AG04449 (cell line): ENCODE measurements at regions not wholly inside any gene's neighbourhood (a gene's known extent, or its start where the extent isn't known, plus 50 kb on each side); places are given as distances from the start of the nearest gene placed in this dataset.

Experiments
- CTCF ChIA-PET: fragments of 350-600 bp; formaldehyde crosslinking; extraction: SDS; loops from one replicate; lab custom pipeline; 2021; ENCODE audit warnings: antibody characterized with exemption; lab: Yijun Ruan, JAX
- POLR2A ChIA-PET: fragments of 400-600, 350-600 bp; formaldehyde crosslinking; extraction: SDS; loops from one replicate; lab custom pipeline; 2020; ENCODE audit warnings: antibody characterized with exemption, inconsistent platforms; lab: Yijun Ruan, JAX
- DNase-seq: peaks from one replicate; pipeline ENCODE4 v3.0.0-alpha.2; 2010; ENCODE audit warnings: low read depth, low spot score
- H3K4me3 ChIP-seq: 2 replicates; pipeline ENCODE4 v1.5.1; 2011; ENCODE audit warnings: low read depth, mild to moderate bottlenecking, control low read depth, low read length
- TF ChIP-seq, protein P1 (sequence below): IDR thresholded peaks from one replicate; pipeline ENCODE4 v1.5.1; 2011; ENCODE audit warnings: mild to moderate bottlenecking, moderate library complexity, low read length, control low read depth, inconsistent platforms; ENCODE audit not compliant: insufficient read depth; ENCODE audit errors: missing control alignments

DNA sequence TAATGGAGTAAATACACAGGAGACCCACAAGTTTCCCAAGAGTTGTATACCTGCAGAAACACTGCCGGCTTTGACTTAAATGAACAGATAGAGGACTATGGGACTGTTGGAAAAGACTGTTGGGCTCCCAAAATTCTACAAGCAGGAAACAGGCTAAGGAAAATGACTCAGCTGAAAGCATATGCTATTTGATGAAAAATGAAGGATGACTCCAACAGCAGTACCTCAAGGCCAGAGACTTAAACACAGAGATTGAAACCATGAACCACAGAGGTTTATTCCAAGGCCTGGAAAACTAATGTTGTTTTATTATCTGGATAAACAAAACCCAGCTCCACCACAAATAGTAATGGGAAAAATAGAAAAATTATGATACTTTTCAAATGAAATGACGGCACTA, 187.7 kb downstream of the TNFSF18 start:
- DNase-seq = no peak
- CTCF ChIA-PET = interaction anchor here (0.7 to 1.2 kb wide), 2 partner anchors 79 to 499 kb away, joined by 3 read pairs; no protein-coding TSS in a partner anchor

DNA sequence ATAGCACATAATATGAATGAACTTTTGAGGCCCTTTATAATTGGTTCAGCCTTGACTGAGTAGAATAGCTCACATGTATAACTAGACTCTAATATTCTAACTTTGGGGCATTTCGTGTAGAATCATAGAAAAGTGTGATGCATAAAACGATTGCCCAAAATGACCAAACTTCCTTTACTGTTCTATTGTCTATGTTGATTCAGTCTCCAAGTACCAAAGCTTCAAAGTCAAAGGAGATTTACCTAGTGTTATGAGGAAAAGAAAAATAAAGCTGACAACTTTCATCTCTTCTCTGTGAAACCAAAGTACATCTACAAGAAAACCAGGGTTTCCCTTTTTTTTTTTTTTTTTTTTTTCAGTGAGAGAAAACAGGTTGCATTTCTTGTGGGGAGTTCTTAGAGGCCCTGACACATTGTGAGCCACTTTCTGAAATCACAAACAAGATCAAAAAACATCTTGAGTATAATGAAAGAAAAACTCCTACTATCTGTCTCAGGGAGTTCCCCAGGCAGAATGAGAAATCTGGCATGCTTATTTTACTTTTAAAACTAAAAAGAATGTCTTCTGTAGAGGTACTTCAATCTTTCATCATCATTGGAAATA, 183.4 kb downstream of the TNFSF18 start:
- ChIA-PET POLR2A (no interaction called here), CTCF (no interaction called here)
- no peak for DNase-seq
- no peak overlapping the region for H3K4me3 ChIP-seq
- TF ChIP-seq, protein P1, sequence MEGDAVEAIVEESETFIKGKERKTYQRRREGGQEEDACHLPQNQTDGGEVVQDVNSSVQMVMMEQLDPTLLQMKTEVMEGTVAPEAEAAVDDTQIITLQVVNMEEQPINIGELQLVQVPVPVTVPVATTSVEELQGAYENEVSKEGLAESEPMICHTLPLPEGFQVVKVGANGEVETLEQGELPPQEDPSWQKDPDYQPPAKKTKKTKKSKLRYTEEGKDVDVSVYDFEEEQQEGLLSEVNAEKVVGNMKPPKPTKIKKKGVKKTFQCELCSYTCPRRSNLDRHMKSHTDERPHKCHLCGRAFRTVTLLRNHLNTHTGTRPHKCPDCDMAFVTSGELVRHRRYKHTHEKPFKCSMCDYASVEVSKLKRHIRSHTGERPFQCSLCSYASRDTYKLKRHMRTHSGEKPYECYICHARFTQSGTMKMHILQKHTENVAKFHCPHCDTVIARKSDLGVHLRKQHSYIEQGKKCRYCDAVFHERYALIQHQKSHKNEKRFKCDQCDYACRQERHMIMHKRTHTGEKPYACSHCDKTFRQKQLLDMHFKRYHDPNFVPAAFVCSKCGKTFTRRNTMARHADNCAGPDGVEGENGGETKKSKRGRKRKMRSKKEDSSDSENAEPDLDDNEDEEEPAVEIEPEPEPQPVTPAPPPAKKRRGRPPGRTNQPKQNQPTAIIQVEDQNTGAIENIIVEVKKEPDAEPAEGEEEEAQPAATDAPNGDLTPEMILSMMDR = no peak

More for the DNA sequence above, 187.7 kb downstream of the TNFSF18 start:
- POLR2A ChIA-PET = no interaction called here
- TF ChIP-seq, protein P1 = no peak
- H3K4me3 ChIP-seq = no peak overlapping the region

DNA sequence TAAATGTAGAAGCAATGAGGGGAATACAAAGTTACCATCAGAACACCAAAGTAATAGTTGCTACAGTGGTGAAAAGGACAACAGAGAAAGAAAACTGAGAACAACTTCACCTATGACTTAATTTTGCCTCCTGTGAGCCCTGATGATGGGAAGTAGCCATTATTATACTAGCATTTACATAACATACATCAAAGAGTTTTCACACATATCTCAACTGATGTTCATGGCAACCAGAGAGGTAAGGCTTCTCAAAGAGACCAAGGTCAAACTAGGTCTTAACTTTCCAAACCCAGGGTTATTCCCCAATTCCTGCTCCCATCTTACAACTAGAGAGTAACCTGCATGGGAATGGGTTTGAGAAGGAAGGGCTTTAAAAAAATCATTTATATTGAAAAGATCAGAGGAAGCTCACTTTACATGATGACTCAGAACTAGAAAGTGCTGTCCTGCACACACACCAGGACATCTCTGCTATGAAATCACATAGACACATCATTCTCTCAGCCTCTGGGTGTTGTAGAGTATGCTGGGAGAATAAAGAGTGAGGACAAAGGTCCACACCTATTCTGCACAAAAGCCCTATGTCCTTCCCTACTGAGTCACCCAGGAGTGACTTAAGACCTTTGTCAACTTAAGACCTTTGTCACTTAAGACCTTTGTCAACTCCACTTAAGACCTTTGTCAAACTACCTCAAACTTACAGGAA, 179.7 kb downstream of the TNFSF18 start:
- ChIA-PET CTCF (no interaction called here), POLR2A (no interaction called here)
- H3K4me3 ChIP-seq = no peak overlapping the region
- DNase-seq = no peak
- TF ChIP-seq, protein P1 = no peak

DNA sequence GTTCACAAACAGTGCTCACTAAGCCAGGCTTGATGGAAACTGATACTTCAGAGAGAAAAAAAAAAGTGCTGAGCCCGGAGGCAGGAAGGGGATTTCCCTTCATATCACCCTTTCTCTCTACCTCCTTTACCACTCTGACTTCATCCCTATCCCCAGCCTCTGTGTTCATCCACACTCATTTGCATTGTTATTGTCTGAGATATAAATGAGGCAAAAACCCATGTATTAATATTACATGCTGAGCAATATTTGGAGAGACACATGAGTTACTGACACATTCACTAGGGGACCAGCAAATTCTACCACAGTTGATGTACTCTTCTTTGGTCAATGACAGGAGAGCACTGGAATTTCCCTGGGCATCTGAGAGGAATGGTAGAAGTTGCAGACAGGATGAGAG, 175.8 kb downstream of the TNFSF18 start:
- TF ChIP-seq, protein P1 = no peak
- ChIA-PET CTCF (no interaction called here), POLR2A (no interaction called here)
- no peak for DNase-seq
- H3K4me3 ChIP-seq = no peak overlapping the region

DNA sequence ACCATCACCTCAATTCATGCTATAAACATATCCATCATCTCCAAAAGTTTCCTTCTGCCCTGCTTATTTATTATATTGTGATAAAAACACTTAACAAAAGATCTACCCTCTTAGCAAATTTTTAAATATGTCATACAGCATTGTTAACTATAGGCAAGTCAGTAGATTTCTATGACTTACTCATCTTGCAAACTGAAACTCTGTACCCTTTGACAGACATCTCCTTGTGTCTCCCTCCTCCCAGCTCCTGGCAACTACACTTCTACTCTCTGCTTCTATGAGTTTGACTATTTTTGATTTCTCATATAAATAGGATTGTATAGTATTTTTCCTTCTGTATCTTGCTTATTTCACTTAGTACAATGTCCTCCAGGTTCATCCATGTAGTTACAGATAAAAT, 174.8 kb downstream of the TNFSF18 start:
- CTCF ChIA-PET = no interaction called here
- H3K4me3 ChIP-seq = no peak overlapping the region
- TF ChIP-seq, protein P1 = no peak
- no peak for DNase-seq
- POLR2A ChIA-PET = no interaction called here

DNA sequence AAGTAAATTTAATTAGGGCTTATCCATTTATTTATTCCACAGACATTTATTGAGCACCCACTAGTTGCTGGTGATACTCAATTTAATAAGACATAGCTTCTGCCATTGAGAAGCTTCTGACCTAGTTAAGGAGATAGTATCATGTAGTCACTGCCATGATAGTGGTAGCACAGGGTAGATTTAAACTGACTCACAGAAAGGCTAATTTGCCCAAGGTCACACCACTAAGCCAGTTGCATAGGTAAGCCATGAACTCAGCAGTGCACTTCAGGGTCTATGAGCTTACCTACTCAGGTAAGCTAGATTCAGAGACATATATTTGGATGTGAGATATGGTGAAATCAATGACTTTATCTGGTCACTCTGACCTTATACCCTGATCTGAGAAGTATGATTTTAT, 168.4 kb downstream of the TNFSF18 start:
- TF ChIP-seq, protein P1 = no peak
- H3K4me3 ChIP-seq = no peak overlapping the region
- ChIA-PET CTCF (interaction anchor here (0.9 kb wide), 2 partner anchors 10 to 16 kb away, joined by 3 read pairs; no protein-coding TSS in a partner anchor), POLR2A (no interaction called here)
- DNase-seq = no peak
